ENCODE measurements at regions not wholly inside any gene's neighbourhood (a gene's known extent, or its start where the extent isn't known, plus 50 kb on each side); places are given as distances from the start of the nearest gene placed in this dataset.

- TF ChIP-seq CTCF (IDR thresholded peaks at IDR 0.05; ENCODE audit: low read depth, low read length), result no peak
- no peak for TF ChIP-seq POLR2A (IDR thresholded peaks at IDR 0.05; ENCODE audit: extremely low read depth, insufficient read length)
- TF ChIP-seq MAX (IDR thresholded peaks at IDR 0.05; ENCODE audit: low read depth, low read length), result no peak
- no peak for TF ChIP-seq MYC (IDR thresholded peaks at IDR 0.05; ENCODE audit: low read depth, low read length)
Measured at GRCh38 chr5:92418341-92418740, 1035.2 kb upstream of the ARRDC3 start.

Measured in NB4 (cell line).